ENCODE measurements at regions not wholly inside any gene's neighbourhood (a gene's known extent, or its start where the extent isn't known, plus 50 kb on each side); places are given as distances from the start of the nearest gene placed in this dataset.

DNA sequence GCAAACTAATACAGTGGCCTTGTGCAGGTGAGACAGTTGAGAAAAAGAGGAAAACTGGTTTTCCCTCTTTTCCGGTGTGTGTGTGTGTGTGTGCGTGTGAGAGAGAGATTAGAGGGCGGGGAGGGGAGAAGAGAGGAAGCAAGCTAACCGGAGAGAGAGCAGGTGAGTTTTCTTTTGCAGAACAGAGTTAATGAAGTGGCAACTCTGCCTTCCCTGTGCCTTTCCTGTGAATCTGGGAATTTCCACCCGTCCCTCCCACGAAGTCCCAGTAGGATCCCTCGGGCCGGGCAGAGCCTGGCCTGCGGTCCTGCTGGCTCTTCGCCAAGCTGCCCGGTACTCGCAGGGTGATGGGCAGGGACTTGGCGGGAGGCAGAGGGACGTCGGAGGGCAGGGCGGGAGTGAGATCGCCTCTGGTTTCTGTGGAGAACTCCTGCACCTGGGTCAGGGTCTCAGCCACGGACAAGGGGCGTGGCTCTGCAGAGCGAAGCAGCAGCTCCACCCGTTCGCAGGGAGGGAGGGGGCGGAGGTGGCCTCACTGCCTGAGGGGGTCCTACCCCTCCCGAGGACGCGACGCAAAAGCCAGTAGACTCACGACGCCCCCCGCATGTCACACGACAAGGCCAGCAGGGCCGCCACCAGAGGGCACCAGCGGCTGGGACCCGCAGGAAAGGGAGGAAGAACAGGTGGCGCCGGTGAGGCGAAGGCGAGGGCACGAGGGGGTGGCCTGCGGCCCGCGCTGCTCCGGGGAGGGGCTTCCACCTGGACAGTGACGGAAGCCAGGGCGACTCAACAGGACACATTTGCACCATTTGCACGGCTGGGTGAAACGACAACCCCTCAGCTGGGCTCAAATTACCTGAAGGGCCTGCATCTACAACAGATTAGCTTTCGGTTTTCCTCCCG lies 51.2 kb upstream of the RNF182 start (continued):
- peak; percentile 38; the same call in 1 of the 2 replicates for TF ChIP-seq IKZF3 (tag by site-specific recombination; IDR thresholded peaks at IDR 0.05)
- peak; percentile 79 for TF ChIP-seq ZNF561 (tag by site-specific recombination; IDR thresholded peaks at IDR 0.05; ENCODE audit: borderline replicate concordance)
- peak; percentile 58; the same call in 1 of the 2 replicates for TF ChIP-seq PRDM10 (tag by site-specific recombination; IDR thresholded peaks at IDR 0.05)
- TF ChIP-seq ZBTB8A (tag by site-specific recombination; IDR thresholded peaks at IDR 0.05), result peak; percentile 81
- peak; percentile 68; the same call in 1 of the 2 replicates for TF ChIP-seq ZBTB10 (tag by site-specific recombination; IDR thresholded peaks at IDR 0.05)
- TF ChIP-seq, protein P1, sequence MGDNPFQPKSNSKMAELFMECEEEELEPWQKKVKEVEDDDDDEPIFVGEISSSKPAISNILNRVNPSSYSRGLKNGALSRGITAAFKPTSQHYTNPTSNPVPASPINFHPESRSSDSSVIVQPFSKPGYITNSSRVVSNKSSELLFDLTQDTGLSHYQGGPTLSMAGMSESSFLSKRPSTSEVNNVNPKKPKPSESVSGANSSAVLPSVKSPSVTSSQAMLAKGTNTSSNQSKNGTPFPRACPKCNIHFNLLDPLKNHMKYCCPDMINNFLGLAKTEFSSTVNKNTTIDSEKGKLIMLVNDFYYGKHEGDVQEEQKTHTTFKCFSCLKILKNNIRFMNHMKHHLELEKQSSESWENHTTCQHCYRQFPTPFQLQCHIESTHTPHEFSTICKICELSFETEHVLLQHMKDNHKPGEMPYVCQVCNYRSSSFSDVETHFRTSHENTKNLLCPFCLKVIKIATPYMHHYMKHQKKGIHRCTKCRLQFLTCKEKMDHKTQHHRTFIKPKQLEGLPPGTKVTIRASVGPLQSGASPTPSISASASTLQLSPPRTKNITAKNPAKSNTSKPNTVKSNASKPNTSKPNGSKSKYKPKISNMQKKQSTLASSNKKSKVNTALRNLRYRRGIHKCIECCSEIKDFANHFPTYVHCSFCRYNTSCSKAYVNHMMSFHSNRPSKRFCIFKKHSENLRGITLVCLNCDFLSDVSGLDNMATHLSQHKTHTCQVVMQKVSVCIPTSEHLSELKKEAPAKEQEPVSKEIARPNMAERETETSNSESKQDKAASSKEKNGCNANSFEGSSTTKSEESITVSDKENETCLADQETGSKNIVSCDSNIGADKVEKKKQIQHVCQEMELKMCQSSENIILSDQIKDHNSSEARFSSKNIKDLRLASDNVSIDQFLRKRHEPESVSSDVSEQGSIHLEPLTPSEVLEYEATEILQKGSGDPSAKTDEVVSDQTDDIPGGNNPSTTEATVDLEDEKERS (tag by site-specific recombination; IDR thresholded peaks at IDR 0.05), result no peak
- TF ChIP-seq PBX3 (CRISPR knock-in tag; IDR thresholded peaks at IDR 0.05), result peak; percentile 93; the same call in 1 of the 2 replicates
- peak; percentile 99 for TF ChIP-seq GLIS2 (tag by site-specific recombination; IDR thresholded peaks at IDR 0.05)
- TF ChIP-seq ZNF501 (tag by site-specific recombination; IDR thresholded peaks at IDR 0.05), result peak; percentile 86
- peak; percentile 99 for TF ChIP-seq CTCF (tag by site-specific recombination; IDR thresholded peaks at IDR 0.05)
- TF ChIP-seq ZNF18 (tag by site-specific recombination; IDR thresholded peaks at IDR 0.05), result no peak
- TF ChIP-seq SCRT1 (tag by site-specific recombination; IDR thresholded peaks at IDR 0.05; ENCODE audit: borderline replicate concordance), result peak; percentile 86
- TF ChIP-seq ZNF544 (tag by site-specific recombination; IDR thresholded peaks at IDR 0.05), result no peak
- TF ChIP-seq KLF16 (tag by site-specific recombination; IDR thresholded peaks at IDR 0.05), result peak; percentile 45; the same call in 1 of the 2 replicates
- peak; percentile 64 for TF ChIP-seq ZNF10 (tag by site-specific recombination; IDR thresholded peaks at IDR 0.05)
- TF ChIP-seq ZBTB17 (tag by site-specific recombination; IDR thresholded peaks at IDR 0.05), result peak; percentile 69
- no peak for TF ChIP-seq ZNF292 (tag by site-specific recombination; IDR thresholded peaks at IDR 0.05; ENCODE audit: borderline replicate concordance, low read depth)
- TF ChIP-seq ZNF776 (tag by site-specific recombination; IDR thresholded peaks at IDR 0.05; ENCODE audit: borderline replicate concordance), result no peak
- TF ChIP-seq WT1 (tag by site-specific recombination; IDR thresholded peaks at IDR 0.05), result peak; percentile 40; the same call in 1 of the 2 replicates
- TF ChIP-seq ZNF24 (tag by site-specific recombination; IDR thresholded peaks at IDR 0.05), result 0 out of 2 replicates have a peak, but pooled peaks have one; percentile 26
- TF ChIP-seq, protein P2, sequence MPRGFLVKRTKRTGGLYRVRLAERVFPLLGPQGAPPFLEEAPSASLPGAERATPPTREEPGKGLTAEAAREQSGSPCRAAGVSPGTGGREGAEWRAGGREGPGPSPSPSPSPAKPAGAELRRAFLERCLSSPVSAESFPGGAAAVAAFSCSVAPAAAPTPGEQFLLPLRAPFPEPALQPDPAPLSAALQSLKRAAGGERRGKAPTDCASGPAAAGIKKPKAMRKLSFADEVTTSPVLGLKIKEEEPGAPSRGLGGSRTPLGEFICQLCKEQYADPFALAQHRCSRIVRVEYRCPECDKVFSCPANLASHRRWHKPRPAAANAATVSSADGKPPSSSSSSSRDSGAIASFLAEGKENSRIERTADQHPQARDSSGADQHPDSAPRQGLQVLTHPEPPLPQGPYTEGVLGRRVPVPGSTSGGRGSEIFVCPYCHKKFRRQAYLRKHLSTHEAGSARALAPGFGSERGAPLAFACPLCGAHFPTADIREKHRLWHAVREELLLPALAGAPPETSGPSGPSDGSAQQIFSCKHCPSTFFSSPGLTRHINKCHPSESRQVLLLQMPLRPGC (tag by site-specific recombination; IDR thresholded peaks at IDR 0.05), result no peak
- no peak for TF ChIP-seq ZNF530 (tag by site-specific recombination; IDR thresholded peaks at IDR 0.05; ENCODE audit: low read depth)
